ENCODE measurements at regions not wholly inside any gene's neighbourhood (a gene's known extent, or its start where the extent isn't known, plus 50 kb on each side); places are given as distances from the start of the nearest gene placed in this dataset.

- no peak for DNase-seq (ENCODE audit: low spot score)
- no peak for TF ChIP-seq CTCF (IDR thresholded peaks at IDR 0.05; ENCODE audit: borderline replicate concordance, control extremely low read depth, extremely low read depth, insufficient read depth, missing control alignments)
- in situ Hi-C loops (cut with MboI; ENCODE audit: low sequenced_read_pairs, unreplicated experiment), result loop anchor here (25.0 kb wide), 1 partner anchor 684 kb away; no protein-coding TSS in a partner anchor
Observed at GRCh38 chr17:45578516-45579455, 88.3 kb upstream of the PLEKHM1 start.

GRCh38 chr17:45579529-45580495 lies 89.3 kb upstream of the PLEKHM1 start:
- DNase-seq (ENCODE audit: low spot score), result no peak
- in situ Hi-C loops (cut with MboI; ENCODE audit: low sequenced_read_pairs, unreplicated experiment), result loop anchor here (25.0 kb wide), 1 partner anchor 682 kb away; no protein-coding TSS in a partner anchor
- TF ChIP-seq CTCF (IDR thresholded peaks at IDR 0.05; ENCODE audit: borderline replicate concordance, control extremely low read depth, extremely low read depth, insufficient read depth, missing control alignments), result no peak

- in situ Hi-C loops (cut with MboI; ENCODE audit: low sequenced_read_pairs, unreplicated experiment), result loop anchor here (25.0 kb wide), 1 partner anchor 681 kb away; no protein-coding TSS in a partner anchor
- no peak for DNase-seq (ENCODE audit: low spot score)
- TF ChIP-seq CTCF (IDR thresholded peaks at IDR 0.05; ENCODE audit: borderline replicate concordance, control extremely low read depth, extremely low read depth, insufficient read depth, missing control alignments), result no peak
Observed at GRCh38 chr17:45580924-45581323, 90.4 kb upstream of the PLEKHM1 start.

GRCh38 chr17:45581860-45582259 lies 91.3 kb upstream of the PLEKHM1 start:
- in situ Hi-C loops (cut with MboI; ENCODE audit: low sequenced_read_pairs, unreplicated experiment), result loop anchor here (25.0 kb wide), 1 partner anchor 680 kb away; no protein-coding TSS in a partner anchor
- TF ChIP-seq CTCF (IDR thresholded peaks at IDR 0.05; ENCODE audit: borderline replicate concordance, control extremely low read depth, extremely low read depth, insufficient read depth, missing control alignments), result no peak
- no peak for DNase-seq (ENCODE audit: low spot score)

GRCh38 chr17:45584092-45585036 lies 93.8 kb upstream of the PLEKHM1 start:
- in situ Hi-C loops (cut with MboI; ENCODE audit: low sequenced_read_pairs, unreplicated experiment), result loop anchor here (25.0 kb wide), 1 partner anchor 678 kb away; no protein-coding TSS in a partner anchor
- peak; percentile 82 for DNase-seq (ENCODE audit: low spot score)

More at GRCh38 chr17:45584092-45585036, 93.8 kb upstream of the PLEKHM1 start:
- TF ChIP-seq CTCF (IDR thresholded peaks at IDR 0.05; ENCODE audit: borderline replicate concordance, control extremely low read depth, extremely low read depth, insufficient read depth, missing control alignments), result no peak

All from GM13976 (cell line).